Stomach (tissue), 8 donors: ENCODE measurements at regions not wholly inside any gene's neighbourhood (a gene's known extent, or its start where the extent isn't known, plus 50 kb on each side); places are given as distances from the start of the nearest gene placed in this dataset.
A peak's percentile ranks its signal among the peaks of the same experiment; 100 is the strongest.

Source experiments
- DNase-seq, 2 donors: peaks; one replicate each; pipeline versions ENCODE4 v3.0.0 to v3.0.0-alpha.2; 2013 to 2019
- H3K27ac ChIP-seq, 5 donors: fragments of 200-600 bp in 4 of 5; sonication (generic) in 4 of 5; one replicate each; pipeline ENCODE4 v1.5.1; 2013 to 2019; ENCODE audit warnings: mild to moderate bottlenecking in 1 of 5, moderate library complexity in 1 of 5
- H3K27me3 ChIP-seq, 3 donors: fragments of 200-600 bp; sonication (generic); one replicate each; pipeline ENCODE4 v1.5.1; 2017 to 2019; ENCODE audit warnings: mixed run types in 1 of 3
- H3K36me3 ChIP-seq, 4 donors: fragments of 200-600 bp; sonication (generic); 1 replicate in 3 of 4; 2 replicates in 1 of 4; pipeline ENCODE4 v1.5.1; 2016 to 2019
- H3K4me1 ChIP-seq, 4 donors: fragments of 200-600 bp; sonication (generic); one replicate each; pipeline ENCODE4 v1.5.1; 2016 to 2019
- H3K4me3 ChIP-seq, 4 donors: fragments of 200-600 bp; sonication (generic) in 3 of 4; one replicate each; pipeline ENCODE4 v1.5.1; 2016 to 2019; ENCODE audit warnings: mild to moderate bottlenecking in 1 of 4
- H3K9me3 ChIP-seq, 4 donors: fragments of 200-600 bp; sonication (generic); one replicate each; pipeline ENCODE4 v1.5.1; 2016 to 2019
- EP300 ChIP-seq: sonication (generic); formaldehyde crosslinking; IDR thresholded peaks from one replicate; pipeline ENCODE4 v1.6.1; 2017; ENCODE audit warnings: antibody characterized with exemption
- POLR2A ChIP-seq, 4 donors: fragments of 450-650 bp; IDR thresholded peaks; one replicate each; pipeline ENCODE4 v1.6.1; 2016; ENCODE audit warnings: antibody characterized with exemption in 4 of 4, control low read depth in 2 of 4, mild to moderate bottlenecking in 1 of 4, moderate library complexity in 1 of 4
- POLR2AphosphoS5 ChIP-seq, 3 donors: sonication (generic); formaldehyde crosslinking; IDR thresholded peaks; one replicate each; pipeline ENCODE4 v1.6.1; 2016; ENCODE audit warnings: antibody characterized with exemption in 3 of 3
- WGBS, 5 donors: extraction: QIAGEN DNeasy Blood & Tissue Kit in 3 of 5; methylation state at CpG; one replicate each; pipeline versions ENCODE4 v1.1.5 to v1.1.7; 2013 to 2018; 5-methylcytosine and 5-hydroxymethylcytosine counted together
- intact Hi-C: fragments of 100-400 bp; cut with DNase I; formaldehyde crosslinking; loops from one replicate; pipeline ENCODE4 v1.15.1; 2023; ENCODE audit warnings: low total_unique reads
- TF ChIP-seq, protein P1 (sequence below), 7 experiments: fragments of 450-650 bp in 4 of 7; fragments of 200-600 bp in 3 of 7; sonication (generic) in 3 of 7; IDR thresholded peaks; one replicate each; pipeline ENCODE4 v1.5.1; 2016 to 2019; ENCODE audit warnings: antibody characterized with exemption in 7 of 7, control low read depth in 2 of 7, mild to moderate bottlenecking in 1 of 7
- donor health status: healthy with polysubstance abuse.
- donor health status: Bipolar disorder and iron deficiency.
- donor health status: healthy.

GRCh38 chr3:84092907-84093306 lies 865.9 kb upstream of the CADM2 start:
- WGBS, 5 donors = 54 to 67% (median 64%) methylated on average over 2 of the region's 2 CpGs
- Histone ChIP-seq H3K27me3 (no peaks in the 10 kb centered on the region), H3K36me3 (no peaks in the 10 kb centered on the region), H3K4me1 (no peaks in the 10 kb centered on the region), H3K27ac (no peak overlapping the region), H3K4me3 (no peak overlapping the region), H3K9me3 (peaks cover 0 to 4% (median 0%) of the 10 kb centered on the region in 4 donors)
- TF ChIP-seq, protein P1, sequence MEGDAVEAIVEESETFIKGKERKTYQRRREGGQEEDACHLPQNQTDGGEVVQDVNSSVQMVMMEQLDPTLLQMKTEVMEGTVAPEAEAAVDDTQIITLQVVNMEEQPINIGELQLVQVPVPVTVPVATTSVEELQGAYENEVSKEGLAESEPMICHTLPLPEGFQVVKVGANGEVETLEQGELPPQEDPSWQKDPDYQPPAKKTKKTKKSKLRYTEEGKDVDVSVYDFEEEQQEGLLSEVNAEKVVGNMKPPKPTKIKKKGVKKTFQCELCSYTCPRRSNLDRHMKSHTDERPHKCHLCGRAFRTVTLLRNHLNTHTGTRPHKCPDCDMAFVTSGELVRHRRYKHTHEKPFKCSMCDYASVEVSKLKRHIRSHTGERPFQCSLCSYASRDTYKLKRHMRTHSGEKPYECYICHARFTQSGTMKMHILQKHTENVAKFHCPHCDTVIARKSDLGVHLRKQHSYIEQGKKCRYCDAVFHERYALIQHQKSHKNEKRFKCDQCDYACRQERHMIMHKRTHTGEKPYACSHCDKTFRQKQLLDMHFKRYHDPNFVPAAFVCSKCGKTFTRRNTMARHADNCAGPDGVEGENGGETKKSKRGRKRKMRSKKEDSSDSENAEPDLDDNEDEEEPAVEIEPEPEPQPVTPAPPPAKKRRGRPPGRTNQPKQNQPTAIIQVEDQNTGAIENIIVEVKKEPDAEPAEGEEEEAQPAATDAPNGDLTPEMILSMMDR (IDR thresholded peaks at IDR 0.05) = no peak
- no peak for TF ChIP-seq POLR2AphosphoS5 (IDR thresholded peaks at IDR 0.05)
- TF ChIP-seq EP300 = no peak
- no peak for TF ChIP-seq POLR2A (IDR thresholded peaks at IDR 0.05)
- no peak for DNase-seq
- intact Hi-C loops = no loop called here

GRCh38 chr3:84096188-84096587 lies 862.6 kb upstream of the CADM2 start:
- no peak for DNase-seq
- Histone ChIP-seq H3K27me3 (no peaks in the 10 kb centered on the region), H3K27ac (no peak overlapping the region), H3K36me3 (no peaks in the 10 kb centered on the region), H3K4me3 (no peak overlapping the region), H3K4me1 (no peaks in the 10 kb centered on the region), H3K9me3 (no peaks in the 10 kb centered on the region)
- no peak for TF ChIP-seq POLR2AphosphoS5 (IDR thresholded peaks at IDR 0.05)
- TF ChIP-seq POLR2A (IDR thresholded peaks at IDR 0.05) = no peak
- TF ChIP-seq EP300 = no peak
- TF ChIP-seq, protein P1 (IDR thresholded peaks at IDR 0.05) = no peak
- intact Hi-C loops = no loop called here

GRCh38 chr3:84100861-84101260 lies 857.9 kb upstream of the CADM2 start:
- Histone ChIP-seq H3K27ac (no peak overlapping the region), H3K27me3 (no peaks in the 10 kb centered on the region), H3K4me3 (no peak overlapping the region), H3K9me3 (peaks cover 0 to 6% (median 0%) of the 10 kb centered on the region in 4 donors), H3K36me3 (no peaks in the 10 kb centered on the region), H3K4me1 (no peaks in the 10 kb centered on the region)
- DNase-seq = no peak
- 71 to 81% (median 79%) methylated on average over 2 of the region's 2 CpGs for WGBS, 5 donors
- intact Hi-C loops = no loop called here
- TF ChIP-seq, protein P1 (IDR thresholded peaks at IDR 0.05) = no peak
- TF ChIP-seq POLR2A (IDR thresholded peaks at IDR 0.05) = no peak
- TF ChIP-seq EP300 = no peak
- no peak for TF ChIP-seq POLR2AphosphoS5 (IDR thresholded peaks at IDR 0.05)

DNA sequence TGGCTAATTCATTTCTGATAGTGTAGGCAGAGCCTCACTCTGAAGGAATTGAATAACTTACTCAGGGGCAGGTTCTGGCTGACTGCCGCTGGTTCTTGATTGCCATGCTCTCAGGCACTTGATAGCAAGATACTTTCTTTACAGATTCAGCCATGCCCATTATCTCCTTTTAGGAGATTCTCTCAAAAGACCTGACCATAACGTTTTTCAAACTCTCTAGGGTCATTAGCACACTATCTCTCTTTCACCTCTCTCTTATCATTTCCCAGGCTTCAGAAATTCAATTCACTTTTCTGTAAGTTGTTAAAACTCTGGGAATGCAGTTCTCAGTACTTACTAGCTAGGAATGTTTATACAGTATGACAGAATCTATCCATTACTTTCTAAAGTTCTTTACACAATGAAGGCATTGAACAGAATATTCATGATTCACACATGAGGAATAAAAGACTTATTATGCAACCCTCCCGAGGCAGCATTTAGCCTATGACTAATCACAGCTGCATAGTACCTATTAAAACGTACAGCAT lies 850.3 kb upstream of the CADM2 start:
- Histone ChIP-seq H3K27me3 (no peaks in the 10 kb centered on the region), H3K36me3 (no peaks in the 10 kb centered on the region), H3K27ac (no peak overlapping the region), H3K9me3 (peaks cover 0 to 18% (median 5%) of the 10 kb centered on the region in 4 donors), H3K4me1 (no peaks in the 10 kb centered on the region), H3K4me3 (no peak overlapping the region)
- no peak for TF ChIP-seq POLR2A (IDR thresholded peaks at IDR 0.05)
- TF ChIP-seq POLR2AphosphoS5 (IDR thresholded peaks at IDR 0.05) = no peak
- TF ChIP-seq, protein P1 (IDR thresholded peaks at IDR 0.05) = no peak
- TF ChIP-seq EP300 = no peak
- 8 to 15% (median 10%) methylated on average over 4 of the region's 4 CpGs for WGBS, 5 donors
- intact Hi-C loops = no loop called here
- peak in 1 of 2 donors; percentile 55 for DNase-seq
